ENCODE measurements at regions not wholly inside any gene's neighbourhood (a gene's known extent, or its start where the extent isn't known, plus 50 kb on each side); places are given as distances from the start of the nearest gene placed in this dataset.
"Not testable (repeated sequence)": the region's sequence is repeated elsewhere in the genome, so short reads cannot be mapped to it uniquely, and the experiment has no call there.

- Mint-ChIP-seq H3K27me3 (ENCODE audit: low read depth) (no peaks in the 10 kb centered on the region), H3K36me3 (ENCODE audit: low read depth) (no peaks in the 10 kb centered on the region), H3K4me3 (no peak overlapping the region), H3K27ac (no peak overlapping the region), H3K9me3 (no peaks in the 10 kb centered on the region), H3K4me1 (ENCODE audit: low read depth) (no peaks in the 10 kb centered on the region)
- DNase-seq: no peak
- intact Hi-C loops (cut with micrococcal nuclease): no loop called here
- CTCF ChIA-PET: no interaction called here
These were observed 130.9 kb downstream of the ASB7 start for GRCh38 chr15:100733101-100733842.

- intact Hi-C loops (cut with micrococcal nuclease); H3K4me3 Mint-ChIP-seq; H3K27ac Mint-ChIP-seq; H3K9me3 Mint-ChIP-seq; CTCF ChIA-PET; H3K4me1 Mint-ChIP-seq (ENCODE audit: low read depth); DNase-seq; H3K27me3 Mint-ChIP-seq (ENCODE audit: low read depth); H3K36me3 Mint-ChIP-seq (ENCODE audit: low read depth): not testable (repeated sequence)
These were observed 131.4 kb downstream of the ASB7 start for GRCh38 chr15:100733843-100734185.

GRCh38 chr15:100734586-100734985 lies 132.2 kb downstream of the ASB7 start:
- no peak for DNase-seq
- no peaks in the 10 kb centered on the region for H3K9me3 Mint-ChIP-seq
- no peak overlapping the region for H3K4me3 Mint-ChIP-seq
- intact Hi-C loops (cut with micrococcal nuclease): no loop called here
- CTCF ChIA-PET: no interaction called here
- H3K36me3 Mint-ChIP-seq (ENCODE audit: low read depth): no peaks in the 10 kb centered on the region
- H3K27me3 Mint-ChIP-seq (ENCODE audit: low read depth): no peaks in the 10 kb centered on the region
- H3K4me1 Mint-ChIP-seq (ENCODE audit: low read depth): no peaks in the 10 kb centered on the region
- no peak overlapping the region for H3K27ac Mint-ChIP-seq

GRCh38 chr15:100735129-100736053 lies 133.0 kb downstream of the ASB7 start:
- Mint-ChIP-seq H3K27ac (no peak overlapping the region), H3K4me1 (ENCODE audit: low read depth) (no peaks in the 10 kb centered on the region), H3K4me3 (no peak overlapping the region), H3K9me3 (no peaks in the 10 kb centered on the region), H3K27me3 (ENCODE audit: low read depth) (no peaks in the 10 kb centered on the region), H3K36me3 (ENCODE audit: low read depth) (no peaks in the 10 kb centered on the region)
- CTCF ChIA-PET: no interaction called here
- DNase-seq: no peak
- intact Hi-C loops (cut with micrococcal nuclease): no loop called here

- CTCF ChIA-PET: interaction anchor here (1.1 kb wide), 1 partner anchor 135 kb away, joined by 3 read pairs; no protein-coding TSS in a partner anchor
These were observed 134.8 kb downstream of the ASB7 start for GRCh38 chr15:100737214-100737613.

GRCh38 chr15:100738614-100739013 lies 136.2 kb downstream of the ASB7 start:
- H3K4me3 Mint-ChIP-seq: no peak overlapping the region
- H3K9me3 Mint-ChIP-seq: no peaks in the 10 kb centered on the region
- DNase-seq: no peak
- no peak overlapping the region for H3K27ac Mint-ChIP-seq
- intact Hi-C loops (cut with micrococcal nuclease): no loop called here
- no peaks in the 10 kb centered on the region for H3K4me1 Mint-ChIP-seq (ENCODE audit: low read depth)
- H3K27me3 Mint-ChIP-seq (ENCODE audit: low read depth): peaks cover 3% of the 10 kb centered on the region
- CTCF ChIA-PET: no interaction called here
- H3K36me3 Mint-ChIP-seq (ENCODE audit: low read depth): no peaks in the 10 kb centered on the region

More at GRCh38 chr15:100737214-100737613, 134.8 kb downstream of the ASB7 start:
- H3K4me3 Mint-ChIP-seq: no peak overlapping the region
- no peaks in the 10 kb centered on the region for H3K4me1 Mint-ChIP-seq (ENCODE audit: low read depth)
- H3K36me3 Mint-ChIP-seq (ENCODE audit: low read depth): no peaks in the 10 kb centered on the region
- no peak for DNase-seq
- H3K27me3 Mint-ChIP-seq (ENCODE audit: low read depth): no peaks in the 10 kb centered on the region
- no peaks in the 10 kb centered on the region for H3K9me3 Mint-ChIP-seq
- intact Hi-C loops (cut with micrococcal nuclease): no loop called here
- no peak overlapping the region for H3K27ac Mint-ChIP-seq

GRCh38 chr15:100740138-100740537 lies 137.7 kb downstream of the ASB7 start:
- Mint-ChIP-seq H3K4me1 (ENCODE audit: low read depth) (no peaks in the 10 kb centered on the region), H3K27me3 (ENCODE audit: low read depth) (peaks cover 10% of the 10 kb centered on the region), H3K27ac (no peak overlapping the region), H3K9me3 (no peaks in the 10 kb centered on the region), H3K36me3 (ENCODE audit: low read depth) (no peaks in the 10 kb centered on the region), H3K4me3 (no peak overlapping the region)
- CTCF ChIA-PET: interaction anchor here (0.6 to 0.7 kb wide), 2 partner anchors 80 to 107 kb away, joined by 4 read pairs; no protein-coding TSS in a partner anchor
- intact Hi-C loops (cut with micrococcal nuclease): no loop called here
- no peak for DNase-seq

- CTCF ChIA-PET: no interaction called here
- Mint-ChIP-seq H3K36me3 (ENCODE audit: low read depth) (no peaks in the 10 kb centered on the region), H3K4me1 (ENCODE audit: low read depth) (no peaks in the 10 kb centered on the region), H3K27me3 (ENCODE audit: low read depth) (peaks cover 37% of the 10 kb centered on the region), H3K4me3 (no peak overlapping the region), H3K27ac (no peak overlapping the region), H3K9me3 (peaks cover 10% of the 10 kb centered on the region)
- DNase-seq: no peak
- intact Hi-C loops (cut with micrococcal nuclease): no loop called here
These were observed 128.0 kb upstream of the ALDH1A3 start for GRCh38 chr15:100751585-100751984.

GRCh38 chr15:100753503-100753902 lies 126.1 kb upstream of the ALDH1A3 start:
- CTCF ChIA-PET: no interaction called here
- Mint-ChIP-seq H3K27me3 (ENCODE audit: low read depth) (peaks cover 37% of the 10 kb centered on the region), H3K36me3 (ENCODE audit: low read depth) (no peaks in the 10 kb centered on the region), H3K4me1 (ENCODE audit: low read depth) (no peaks in the 10 kb centered on the region), H3K9me3 (no peaks in the 10 kb centered on the region), H3K4me3 (no peak overlapping the region), H3K27ac (no peak overlapping the region)
- intact Hi-C loops (cut with micrococcal nuclease): no loop called here
- DNase-seq: no peak

- Mint-ChIP-seq H3K27ac (no peak overlapping the region), H3K4me3 (no peak overlapping the region), H3K4me1 (ENCODE audit: low read depth) (peaks cover 4% of the 10 kb centered on the region), H3K36me3 (ENCODE audit: low read depth) (no peaks in the 10 kb centered on the region), H3K27me3 (ENCODE audit: low read depth) (peaks cover 38% of the 10 kb centered on the region), H3K9me3 (no peaks in the 10 kb centered on the region)
- intact Hi-C loops (cut with micrococcal nuclease): no loop called here
- no peak for DNase-seq
- CTCF ChIA-PET: no interaction called here
These were observed 122.0 kb upstream of the ALDH1A3 start for GRCh38 chr15:100757661-100758060.

GRCh38 chr15:100758555-100758954 lies 121.1 kb upstream of the ALDH1A3 start:
- no peak for DNase-seq
- CTCF ChIA-PET: no interaction called here
- H3K4me1 Mint-ChIP-seq (ENCODE audit: low read depth): peaks cover 4% of the 10 kb centered on the region
- H3K27me3 Mint-ChIP-seq (ENCODE audit: low read depth): peaks cover 30% of the 10 kb centered on the region
- no peaks in the 10 kb centered on the region for H3K36me3 Mint-ChIP-seq (ENCODE audit: low read depth)
- H3K27ac Mint-ChIP-seq: no peak overlapping the region
- no peak overlapping the region for H3K4me3 Mint-ChIP-seq
- intact Hi-C loops (cut with micrococcal nuclease): no loop called here
- no peaks in the 10 kb centered on the region for H3K9me3 Mint-ChIP-seq

- CTCF ChIA-PET: no interaction called here
- Mint-ChIP-seq H3K9me3 (no peaks in the 10 kb centered on the region), H3K4me3 (no peak overlapping the region), H3K4me1 (ENCODE audit: low read depth) (peaks cover 4% of the 10 kb centered on the region), H3K27me3 (ENCODE audit: low read depth) (peaks cover 29% of the 10 kb centered on the region), H3K27ac (no peak overlapping the region), H3K36me3 (ENCODE audit: low read depth) (no peaks in the 10 kb centered on the region)
- DNase-seq: no peak
- intact Hi-C loops (cut with micrococcal nuclease): no loop called here
These were observed 120.5 kb upstream of the ALDH1A3 start for GRCh38 chr15:100759106-100759505.

Measured in activated naive CD4-positive, alpha-beta T cell treated with anti-CD3 and anti-CD28 coated beads for 36 hours (primary cell).